ENCODE measurements at regions not wholly inside any gene's neighbourhood (a gene's known extent, or its start where the extent isn't known, plus 50 kb on each side); places are given as distances from the start of the nearest gene placed in this dataset.
"Not testable (repeated sequence)": the region's sequence is repeated elsewhere in the genome, so short reads cannot be mapped to it uniquely, and the experiment has no call there.

GRCh38 chr14:97798176-97798575, 1001.0 kb downstream of the VRK1 start:
- H3K27ac ChIP-seq, result no peak overlapping the region
- no peak for TF ChIP-seq CTCF (conservative IDR thresholded peaks at IDR 0.05)
- no peak for TF ChIP-seq ZFX (IDR thresholded peaks at IDR 0.05)

DNA sequence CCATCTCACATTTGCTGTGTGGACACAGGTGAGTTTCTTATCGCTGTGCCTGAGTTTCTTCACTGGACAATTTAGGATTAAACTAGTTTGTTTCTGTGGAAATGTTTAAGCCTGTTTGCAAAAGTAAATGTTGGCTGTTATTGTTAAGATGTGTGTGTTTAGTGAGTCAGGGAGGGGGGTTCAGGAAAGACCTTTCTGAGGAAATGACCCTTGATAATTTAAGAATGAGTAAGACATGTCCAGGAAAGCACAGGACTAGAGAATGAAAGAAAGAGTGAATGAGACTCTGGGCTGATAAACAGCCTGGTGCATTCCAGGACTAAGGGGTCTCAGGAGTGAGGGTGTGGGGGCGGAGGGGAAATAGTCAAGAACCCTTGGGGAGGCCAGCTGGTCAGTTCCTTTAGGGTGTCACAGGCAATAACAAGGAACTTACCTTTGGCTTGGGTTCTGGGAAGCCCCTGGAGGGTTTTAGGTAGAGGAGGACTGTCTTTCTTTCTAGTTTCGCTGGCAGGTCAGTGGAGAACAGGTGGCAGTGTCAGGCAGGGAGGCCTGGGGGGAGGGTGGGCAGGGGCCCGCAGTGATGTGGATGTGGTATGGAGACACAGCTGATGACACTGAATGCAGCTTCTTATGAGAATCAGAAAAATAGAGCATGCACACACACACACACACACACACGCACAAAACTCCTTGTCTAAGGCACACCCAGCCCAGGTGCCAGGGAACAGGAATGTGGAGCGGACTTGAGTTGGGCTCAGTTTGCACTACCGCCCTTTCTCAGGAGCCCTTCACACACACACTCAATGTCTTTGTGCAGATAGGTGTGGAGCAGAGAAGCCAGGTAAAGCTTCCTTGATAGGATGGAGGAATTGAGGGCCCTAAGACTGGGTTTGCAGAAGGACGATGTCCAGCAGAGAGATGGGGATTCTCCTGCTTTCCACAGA, 1005.5 kb downstream of the VRK1 start:
- H3K27ac ChIP-seq, result no peak overlapping the region
- no peak for TF ChIP-seq ZFX (IDR thresholded peaks at IDR 0.05)
- no peak for TF ChIP-seq CTCF (conservative IDR thresholded peaks at IDR 0.05)

DNA sequence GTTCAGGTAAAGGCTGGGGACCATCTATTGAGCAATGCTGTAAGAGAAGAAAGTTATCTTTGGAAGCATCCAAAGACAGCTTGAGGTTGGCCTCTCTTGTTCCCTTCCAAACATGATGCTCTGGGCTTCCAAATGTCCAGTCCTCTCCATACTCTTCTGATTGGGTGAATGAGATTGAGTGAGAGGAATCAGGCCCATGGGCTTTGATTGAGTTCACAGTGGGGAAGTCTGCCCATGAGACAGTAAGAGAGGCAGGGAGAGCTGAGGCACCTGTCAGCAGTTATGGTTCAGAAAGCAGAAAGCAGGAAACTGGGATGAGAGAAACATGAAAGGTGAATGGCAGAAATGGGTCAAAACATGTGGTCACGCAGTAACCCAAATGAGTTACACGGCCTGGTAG, 1006.9 kb downstream of the VRK1 start:
- H3K27ac ChIP-seq, result no peak overlapping the region

GRCh38 chr14:97806891-97807290, 1009.7 kb downstream of the VRK1 start:
- TF ChIP-seq ZFX (IDR thresholded peaks at IDR 0.05) (no peak), CTCF (conservative IDR thresholded peaks at IDR 0.05) (no peak)
- no peak overlapping the region for H3K27ac ChIP-seq

More for the DNA sequence above, 1006.9 kb downstream of the VRK1 start:
- no peak for TF ChIP-seq CTCF (conservative IDR thresholded peaks at IDR 0.05)
- TF ChIP-seq ZFX (IDR thresholded peaks at IDR 0.05), result no peak

DNA sequence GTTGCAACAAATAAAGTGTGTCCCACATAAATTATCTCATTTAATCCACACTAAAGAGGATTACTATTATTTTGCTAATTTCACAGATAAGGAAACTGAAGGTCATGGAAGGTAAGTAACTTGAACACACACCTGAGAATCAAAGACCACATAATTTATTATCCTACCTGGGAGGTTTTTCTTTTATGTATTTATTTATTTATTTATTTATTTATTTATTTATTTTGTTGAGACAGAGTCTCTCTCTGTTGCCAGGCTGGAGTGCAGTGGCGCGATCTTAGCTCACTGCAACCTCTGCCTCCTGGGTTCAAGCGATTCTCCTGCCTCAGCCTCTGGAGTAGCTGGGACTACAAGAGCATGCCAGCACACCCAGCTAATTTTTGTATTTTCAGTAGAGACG, 1011.4 kb downstream of the VRK1 start:
- not testable (repeated sequence) for H3K27ac ChIP-seq

GRCh38 chr14:97813556-97813955, 1016.4 kb downstream of the VRK1 start:
- TF ChIP-seq CTCF (conservative IDR thresholded peaks at IDR 0.05), result no peak
- H3K27ac ChIP-seq, result no peak overlapping the region

DNA sequence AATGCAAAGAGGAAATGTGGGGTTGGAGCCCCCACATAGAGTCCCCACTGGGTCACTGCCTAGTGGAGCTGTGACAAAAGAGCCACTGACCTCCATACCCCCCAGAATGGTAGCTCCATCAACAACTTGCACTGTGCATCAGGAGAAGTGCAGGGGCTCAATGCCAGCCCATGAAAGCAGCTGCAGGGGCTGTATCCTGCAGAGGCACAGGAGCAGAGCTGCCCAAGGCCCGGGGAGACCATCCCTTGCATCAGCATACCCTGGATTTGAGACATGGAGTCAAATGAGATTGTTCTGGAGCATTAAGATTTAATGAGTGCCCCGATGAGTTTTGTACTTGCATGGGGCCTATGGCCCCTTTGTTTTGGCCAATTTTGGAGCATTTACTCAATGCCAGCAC, 1023.6 kb downstream of the VRK1 start:
- TF ChIP-seq ZFX (IDR thresholded peaks at IDR 0.05) (no peak), CTCF (conservative IDR thresholded peaks at IDR 0.05) (no peak)

GRCh38 chr14:97824218-97824617, 1027.0 kb downstream of the VRK1 start:
- TF ChIP-seq CTCF (conservative IDR thresholded peaks at IDR 0.05) (no peak), ZFX (IDR thresholded peaks at IDR 0.05) (no peak)
- no peak overlapping the region for H3K27ac ChIP-seq

More for the DNA sequence above, 1023.6 kb downstream of the VRK1 start:
- H3K27ac ChIP-seq, result no peak overlapping the region
